ENCODE measurements at regions not wholly inside any gene's neighbourhood (a gene's known extent, or its start where the extent isn't known, plus 50 kb on each side); places are given as distances from the start of the nearest gene placed in this dataset.

DNA sequence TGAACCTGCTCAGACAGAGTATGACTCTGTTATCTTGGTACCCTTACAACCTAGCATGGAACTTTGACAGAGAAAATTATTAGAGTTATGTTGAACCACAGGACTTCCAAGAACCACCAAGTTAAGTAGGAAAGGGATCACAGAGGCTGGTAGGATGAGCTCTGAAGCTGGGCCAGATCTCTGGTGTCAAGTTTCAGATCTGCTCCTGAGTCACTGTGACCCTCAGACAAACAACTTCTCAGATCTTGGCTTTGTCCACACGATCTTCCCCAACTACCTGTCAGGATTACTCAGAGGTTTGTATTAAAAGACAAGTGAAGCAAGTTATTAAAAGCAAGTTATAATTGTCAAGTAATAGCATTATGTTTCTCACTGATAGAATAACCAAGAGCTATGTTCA lies 189.0 kb downstream of the SEC61B start:
- H3K4me1 ChIP-seq: no peaks in the 10 kb centered on the region
- H3K9me3 ChIP-seq: no peaks in the 10 kb centered on the region
- H3K4me3 ChIP-seq: no peak overlapping the region
- TF ChIP-seq POLR2AphosphoS5 (IDR thresholded peaks at IDR 0.05) (no peak), POLR2A (IDR thresholded peaks at IDR 0.05) (no peak)
- TF ChIP-seq, protein P1, sequence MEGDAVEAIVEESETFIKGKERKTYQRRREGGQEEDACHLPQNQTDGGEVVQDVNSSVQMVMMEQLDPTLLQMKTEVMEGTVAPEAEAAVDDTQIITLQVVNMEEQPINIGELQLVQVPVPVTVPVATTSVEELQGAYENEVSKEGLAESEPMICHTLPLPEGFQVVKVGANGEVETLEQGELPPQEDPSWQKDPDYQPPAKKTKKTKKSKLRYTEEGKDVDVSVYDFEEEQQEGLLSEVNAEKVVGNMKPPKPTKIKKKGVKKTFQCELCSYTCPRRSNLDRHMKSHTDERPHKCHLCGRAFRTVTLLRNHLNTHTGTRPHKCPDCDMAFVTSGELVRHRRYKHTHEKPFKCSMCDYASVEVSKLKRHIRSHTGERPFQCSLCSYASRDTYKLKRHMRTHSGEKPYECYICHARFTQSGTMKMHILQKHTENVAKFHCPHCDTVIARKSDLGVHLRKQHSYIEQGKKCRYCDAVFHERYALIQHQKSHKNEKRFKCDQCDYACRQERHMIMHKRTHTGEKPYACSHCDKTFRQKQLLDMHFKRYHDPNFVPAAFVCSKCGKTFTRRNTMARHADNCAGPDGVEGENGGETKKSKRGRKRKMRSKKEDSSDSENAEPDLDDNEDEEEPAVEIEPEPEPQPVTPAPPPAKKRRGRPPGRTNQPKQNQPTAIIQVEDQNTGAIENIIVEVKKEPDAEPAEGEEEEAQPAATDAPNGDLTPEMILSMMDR (IDR thresholded peaks at IDR 0.05): no peak
- no peaks in the 10 kb centered on the region for H3K36me3 ChIP-seq
- H3K27ac ChIP-seq: no peak overlapping the region
- ATAC-seq: no peak
- 36 to 50% methylated on average over 1 of the region's 1 CpG for WGBS, 2 donors (ENCODE audit: low coverage in 1 of 2)
- H3K27me3 ChIP-seq: no peaks in the 10 kb centered on the region

DNA sequence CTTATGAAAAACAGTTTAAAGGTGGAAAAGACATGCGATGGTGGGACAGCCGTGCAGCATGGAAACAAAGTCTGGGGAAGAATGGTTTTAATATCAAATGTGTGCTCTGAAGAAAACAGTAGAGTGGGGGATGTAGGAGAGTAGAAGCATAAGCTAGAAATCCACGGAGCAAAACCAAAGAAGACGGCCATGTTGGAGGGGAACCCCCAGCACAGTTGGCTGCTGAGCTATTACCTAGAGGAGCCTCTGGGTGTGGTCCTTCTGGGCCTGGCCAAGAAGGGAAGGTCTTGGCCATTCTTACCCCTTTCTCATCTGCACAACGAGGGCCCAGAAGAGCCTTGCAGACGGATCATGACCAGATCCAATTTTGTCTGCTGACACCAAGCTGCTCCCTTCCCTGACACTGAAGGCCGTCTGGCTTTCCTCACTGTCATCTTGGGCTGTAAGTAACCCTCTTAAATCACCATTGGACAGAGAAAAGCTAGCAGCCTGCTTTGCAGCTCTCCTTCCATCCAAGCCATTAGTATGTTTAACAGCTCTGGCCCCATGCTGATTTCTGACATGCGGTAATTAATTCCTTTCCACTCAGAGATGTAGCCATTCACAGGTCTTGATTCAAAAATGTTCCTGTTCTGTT lies 189.5 kb downstream of the SEC61B start:
- Histone ChIP-seq H3K4me3 (no peak overlapping the region), H3K4me1 (no peaks in the 10 kb centered on the region), H3K27ac (no peak overlapping the region), H3K27me3 (no peaks in the 10 kb centered on the region), H3K36me3 (no peaks in the 10 kb centered on the region), H3K9me3 (no peaks in the 10 kb centered on the region)
- whole genome bisulfite sequencing, 2 donors (ENCODE audit: low coverage in 1 of 2): 31 to 72% methylated on average over 2 to 8 of the region's 8 CpGs
- ATAC-seq: no peak
- TF ChIP-seq POLR2AphosphoS5 (IDR thresholded peaks at IDR 0.05) (no peak), POLR2A (IDR thresholded peaks at IDR 0.05) (no peak), EP300 (IDR thresholded peaks at IDR 0.05) (no peak)
- TF ChIP-seq, protein P1 (IDR thresholded peaks at IDR 0.05): no peak

DNA sequence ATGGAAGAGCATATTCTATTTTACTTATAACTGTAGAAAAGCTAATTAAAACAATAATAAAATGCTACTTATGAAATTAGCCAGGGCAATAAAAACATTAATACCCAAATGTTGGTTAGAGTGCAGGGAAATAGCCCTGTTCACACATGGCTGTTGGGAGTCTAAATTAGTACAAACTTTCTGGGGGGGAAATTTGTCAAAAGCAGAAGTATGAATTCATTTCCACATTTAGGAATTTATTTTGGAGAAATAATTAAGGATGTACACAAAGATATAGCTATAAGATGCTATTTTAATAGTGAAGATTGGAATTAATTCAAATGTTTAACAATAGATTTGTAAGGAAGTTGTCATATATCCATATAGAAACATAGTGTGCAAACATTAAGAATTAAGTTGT lies 190.5 kb downstream of the SEC61B start:
- H3K4me1 ChIP-seq: no peaks in the 10 kb centered on the region
- H3K27me3 ChIP-seq: no peaks in the 10 kb centered on the region
- no peak for TF ChIP-seq POLR2AphosphoS5 (IDR thresholded peaks at IDR 0.05)
- TF ChIP-seq, protein P1 (IDR thresholded peaks at IDR 0.05): no peak
- TF ChIP-seq EP300 (IDR thresholded peaks at IDR 0.05): no peak
- TF ChIP-seq POLR2A (IDR thresholded peaks at IDR 0.05): no peak
- H3K4me3 ChIP-seq: no peak overlapping the region
- no peak for ATAC-seq
- no peaks in the 10 kb centered on the region for H3K36me3 ChIP-seq
- no peak overlapping the region for H3K27ac ChIP-seq
- no peaks in the 10 kb centered on the region for H3K9me3 ChIP-seq

DNA sequence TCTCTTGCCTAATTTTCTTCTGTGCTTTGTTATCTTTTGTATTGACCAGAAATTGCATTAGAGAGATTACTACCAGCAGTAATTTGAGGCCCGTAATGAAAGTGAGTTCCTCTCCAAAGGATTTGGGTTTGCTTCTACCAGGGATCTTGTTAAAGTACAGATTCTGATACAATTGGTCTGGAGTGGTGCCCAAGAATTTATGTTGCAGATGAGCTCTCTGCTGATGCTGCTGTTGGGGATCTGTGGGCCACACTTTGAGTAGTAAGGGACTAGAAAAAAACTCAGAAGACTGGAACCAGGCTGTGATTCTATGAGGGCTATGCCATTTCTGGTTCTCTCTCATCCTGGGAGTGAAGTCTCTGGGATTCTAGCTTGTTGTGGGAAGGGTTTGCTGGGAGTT lies 192.2 kb downstream of the SEC61B start:
- no peak overlapping the region for H3K4me3 ChIP-seq
- ATAC-seq: no peak
- H3K4me1 ChIP-seq: no peaks in the 10 kb centered on the region
- no peaks in the 10 kb centered on the region for H3K36me3 ChIP-seq
- H3K27me3 ChIP-seq: no peaks in the 10 kb centered on the region
- TF ChIP-seq, protein P1 (IDR thresholded peaks at IDR 0.05): no peak
- no peak for TF ChIP-seq EP300 (IDR thresholded peaks at IDR 0.05)
- no peak for TF ChIP-seq POLR2A (IDR thresholded peaks at IDR 0.05)
- TF ChIP-seq POLR2AphosphoS5 (IDR thresholded peaks at IDR 0.05): no peak
- no peak overlapping the region for H3K27ac ChIP-seq
- H3K9me3 ChIP-seq: no peaks in the 10 kb centered on the region
- 75 to 80% methylated on average over 1 of the region's 1 CpG for WGBS, 2 donors (ENCODE audit: low coverage in 1 of 2)

DNA sequence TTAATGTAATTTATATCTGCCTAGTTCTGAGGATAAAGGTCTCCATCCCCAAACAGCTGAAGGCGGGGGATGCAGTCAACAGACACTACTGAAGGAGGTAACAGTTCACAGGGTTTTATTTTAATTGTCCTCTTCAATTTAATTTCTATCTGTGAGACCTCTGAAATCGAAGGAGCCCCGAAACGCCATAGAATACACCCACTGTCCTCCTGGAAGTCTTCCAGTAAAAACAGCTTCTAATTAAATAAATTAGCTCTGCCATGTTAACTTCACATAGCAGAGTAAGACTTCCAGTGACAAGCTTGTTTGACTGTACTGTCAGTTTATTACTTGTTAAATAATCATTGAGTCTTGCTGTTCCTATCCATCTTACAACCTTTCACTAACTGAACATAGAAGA lies 193.5 kb downstream of the SEC61B start:
- no peak for ATAC-seq
- H3K36me3 ChIP-seq: no peaks in the 10 kb centered on the region
- WGBS, 2 donors (ENCODE audit: low coverage in 1 of 2): 61 to 79% methylated on average over 3 to 4 of the region's 4 CpGs

More for the DNA sequence above, 193.5 kb downstream of the SEC61B start:
- Histone ChIP-seq H3K4me1 (no peaks in the 10 kb centered on the region), H3K27ac (no peak overlapping the region), H3K4me3 (no peak overlapping the region), H3K27me3 (no peaks in the 10 kb centered on the region), H3K9me3 (no peaks in the 10 kb centered on the region)
- no peak for TF ChIP-seq POLR2A (IDR thresholded peaks at IDR 0.05)
- TF ChIP-seq POLR2AphosphoS5 (IDR thresholded peaks at IDR 0.05): no peak
- TF ChIP-seq EP300 (IDR thresholded peaks at IDR 0.05): no peak
- TF ChIP-seq, protein P1 (IDR thresholded peaks at IDR 0.05): no peak
